ENCODE measurements at regions not wholly inside any gene's neighbourhood (a gene's known extent, or its start where the extent isn't known, plus 50 kb on each side); places are given as distances from the start of the nearest gene placed in this dataset.
A peak's percentile ranks its signal among the peaks of the same experiment; 100 is the strongest.

- no peak for TF ChIP-seq POLR2AphosphoS5 (IDR thresholded peaks at IDR 0.05)
- TF ChIP-seq, protein P1, sequence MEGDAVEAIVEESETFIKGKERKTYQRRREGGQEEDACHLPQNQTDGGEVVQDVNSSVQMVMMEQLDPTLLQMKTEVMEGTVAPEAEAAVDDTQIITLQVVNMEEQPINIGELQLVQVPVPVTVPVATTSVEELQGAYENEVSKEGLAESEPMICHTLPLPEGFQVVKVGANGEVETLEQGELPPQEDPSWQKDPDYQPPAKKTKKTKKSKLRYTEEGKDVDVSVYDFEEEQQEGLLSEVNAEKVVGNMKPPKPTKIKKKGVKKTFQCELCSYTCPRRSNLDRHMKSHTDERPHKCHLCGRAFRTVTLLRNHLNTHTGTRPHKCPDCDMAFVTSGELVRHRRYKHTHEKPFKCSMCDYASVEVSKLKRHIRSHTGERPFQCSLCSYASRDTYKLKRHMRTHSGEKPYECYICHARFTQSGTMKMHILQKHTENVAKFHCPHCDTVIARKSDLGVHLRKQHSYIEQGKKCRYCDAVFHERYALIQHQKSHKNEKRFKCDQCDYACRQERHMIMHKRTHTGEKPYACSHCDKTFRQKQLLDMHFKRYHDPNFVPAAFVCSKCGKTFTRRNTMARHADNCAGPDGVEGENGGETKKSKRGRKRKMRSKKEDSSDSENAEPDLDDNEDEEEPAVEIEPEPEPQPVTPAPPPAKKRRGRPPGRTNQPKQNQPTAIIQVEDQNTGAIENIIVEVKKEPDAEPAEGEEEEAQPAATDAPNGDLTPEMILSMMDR (IDR thresholded peaks at IDR 0.05): no peak
- no peak for TF ChIP-seq POLR2A (IDR thresholded peaks at IDR 0.05)
- no peak overlapping the region for H3K27ac ChIP-seq
- no peak overlapping the region for H3K4me3 ChIP-seq
- H3K36me3 ChIP-seq: no peaks in the 10 kb centered on the region
- DNase-seq (ENCODE audit: low spot score in 2 of 2): no peak
- H3K27me3 ChIP-seq: no peaks in the 10 kb centered on the region
- no peaks in the 10 kb centered on the region for H3K4me1 ChIP-seq
- intact Hi-C loops (cut with DNase I; ENCODE audit: low total_unique reads): no loop called here
- no peaks in the 10 kb centered on the region for H3K9me3 ChIP-seq
Observed at GRCh38 chr2:241939541-241939940, 70.0 kb downstream of the RTP5 start.

GRCh38 chr2:241940329-241940728 is 70.8 kb downstream of the RTP5 start:
- H3K4me3 ChIP-seq: no peak overlapping the region
- DNase-seq (ENCODE audit: low spot score in 2 of 2): peak in 1 of 2 donors; percentile 14
- H3K27ac ChIP-seq: no peak overlapping the region
- H3K27me3 ChIP-seq: no peaks in the 10 kb centered on the region
- no peaks in the 10 kb centered on the region for H3K9me3 ChIP-seq
- TF ChIP-seq, protein P1 (IDR thresholded peaks at IDR 0.05): no peak
- TF ChIP-seq POLR2A (IDR thresholded peaks at IDR 0.05): no peak
- no peak for TF ChIP-seq POLR2AphosphoS5 (IDR thresholded peaks at IDR 0.05)
- H3K4me1 ChIP-seq: no peaks in the 10 kb centered on the region
- no peaks in the 10 kb centered on the region for H3K36me3 ChIP-seq
- intact Hi-C loops (cut with DNase I; ENCODE audit: low total_unique reads): no loop called here

GRCh38 chr2:241941691-241942301 is 72.3 kb downstream of the RTP5 start:
- no peaks in the 10 kb centered on the region for H3K9me3 ChIP-seq
- intact Hi-C loops (cut with DNase I; ENCODE audit: low total_unique reads): no loop called here
- H3K4me3 ChIP-seq: no peak overlapping the region
- peak in 1 of 2 donors; percentile 47 for DNase-seq (ENCODE audit: low spot score in 2 of 2)
- H3K4me1 ChIP-seq: no peaks in the 10 kb centered on the region
- no peaks in the 10 kb centered on the region for H3K27me3 ChIP-seq
- no peaks in the 10 kb centered on the region for H3K36me3 ChIP-seq
- H3K27ac ChIP-seq: no peak overlapping the region
- TF ChIP-seq POLR2A (IDR thresholded peaks at IDR 0.05): no peak
- no peak for TF ChIP-seq POLR2AphosphoS5 (IDR thresholded peaks at IDR 0.05)
- TF ChIP-seq, protein P1 (IDR thresholded peaks at IDR 0.05): no peak

GRCh38 chr2:241942416-241943208 is 73.1 kb downstream of the RTP5 start:
- H3K27ac ChIP-seq: no peak overlapping the region
- no peaks in the 10 kb centered on the region for H3K36me3 ChIP-seq
- H3K4me3 ChIP-seq: no peak overlapping the region
- intact Hi-C loops (cut with DNase I; ENCODE audit: low total_unique reads): no loop called here
- TF ChIP-seq POLR2A (IDR thresholded peaks at IDR 0.05): no peak
- no peak for TF ChIP-seq POLR2AphosphoS5 (IDR thresholded peaks at IDR 0.05)
- TF ChIP-seq, protein P1 (IDR thresholded peaks at IDR 0.05): no peak
- H3K9me3 ChIP-seq: no peaks in the 10 kb centered on the region
- H3K4me1 ChIP-seq: no peaks in the 10 kb centered on the region
- H3K27me3 ChIP-seq: no peaks in the 10 kb centered on the region
- peak in 1 of 2 donors; percentile 17 for DNase-seq (ENCODE audit: low spot score in 2 of 2)

GRCh38 chr2:241943209-241943850 is 73.8 kb downstream of the RTP5 start:
- TF ChIP-seq, protein P1 (IDR thresholded peaks at IDR 0.05): no peak
- TF ChIP-seq POLR2AphosphoS5 (IDR thresholded peaks at IDR 0.05) (no peak), POLR2A (IDR thresholded peaks at IDR 0.05) (no peak)
- Histone ChIP-seq H3K9me3 (no peaks in the 10 kb centered on the region), H3K4me3 (no peak overlapping the region), H3K36me3 (no peaks in the 10 kb centered on the region), H3K4me1 (no peaks in the 10 kb centered on the region), H3K27me3 (no peaks in the 10 kb centered on the region), H3K27ac (no peak overlapping the region)
- intact Hi-C loops (cut with DNase I; ENCODE audit: low total_unique reads): no loop called here
- DNase-seq (ENCODE audit: low spot score in 2 of 2): peak in 1 of 2 donors; percentile 43
